GM12864 (cell line): ENCODE measurements at regions not wholly inside any gene's neighbourhood (a gene's known extent, or its start where the extent isn't known, plus 50 kb on each side); places are given as distances from the start of the nearest gene placed in this dataset.

Experiments
- DNase-seq: peaks from one replicate; pipeline ENCODE4 v3.0.0-alpha.2; 2011; ENCODE audit warnings: low read depth
- H3K4me3 ChIP-seq: 2 replicates; pipeline ENCODE4 v1.5.1; 2011; ENCODE audit warnings: mild to moderate bottlenecking, low read depth, low read length, control low read depth
- CTCF ChIP-seq: IDR thresholded peaks from 2 replicates; pipeline ENCODE4 v1.5.1; 2011; ENCODE audit warnings: low read depth, mild to moderate bottlenecking, moderate library complexity, low read length, control low read depth, inconsistent platforms; ENCODE audit errors: missing control alignments

GRCh38 chr10:2244471-2244870 lies 507.1 kb upstream of the ADARB2 start:
- DNase-seq, result no peak
- no peak for TF ChIP-seq CTCF

GRCh38 chr10:2236876-2237275 lies 499.6 kb upstream of the ADARB2 start:
- H3K4me3 ChIP-seq, result no peak overlapping the region
- no peak for DNase-seq
- TF ChIP-seq CTCF, result no peak

More at GRCh38 chr10:2244471-2244870, 507.1 kb upstream of the ADARB2 start:
- H3K4me3 ChIP-seq, result no peak overlapping the region

- TF ChIP-seq CTCF, result no peak
- DNase-seq, result no peak
- no peak overlapping the region for H3K4me3 ChIP-seq
Observed at GRCh38 chr10:2232479-2232878, 495.2 kb upstream of the ADARB2 start.

- no peak overlapping the region for H3K4me3 ChIP-seq
- no peak for TF ChIP-seq CTCF
- DNase-seq, result no peak
Observed at GRCh38 chr10:2230478-2230877, 493.2 kb upstream of the ADARB2 start.

GRCh38 chr10:2228320-2228901 lies 491.1 kb upstream of the ADARB2 start:
- TF ChIP-seq CTCF, result no peak
- no peak for DNase-seq
- H3K4me3 ChIP-seq, result no peak overlapping the region

- no peak for DNase-seq
- no peak overlapping the region for H3K4me3 ChIP-seq
- no peak for TF ChIP-seq CTCF
Observed at GRCh38 chr10:2225609-2226008, 488.3 kb upstream of the ADARB2 start.

- DNase-seq, result no peak
- H3K4me3 ChIP-seq, result no peak overlapping the region
- no peak for TF ChIP-seq CTCF
Observed at GRCh38 chr10:2223548-2224320, 486.4 kb upstream of the ADARB2 start.
